Immature natural killer cell (primary cell): ENCODE measurements at regions not wholly inside any gene's neighbourhood (a gene's known extent, or its start where the extent isn't known, plus 50 kb on each side); places are given as distances from the start of the nearest gene placed in this dataset.

Source experiments
- DNase-seq, 3 donors: peaks; one replicate each; pipeline ENCODE4 v3.0.0; 2022; ENCODE audit warnings: mixed read lengths in 1 of 3
- H3K27ac Mint-ChIP-seq, 6 donors: one replicate each; pipeline ENCODE4 v1.8.0; 2020; ENCODE audit warnings: mixed read lengths in 6 of 6, mild to moderate bottlenecking in 5 of 6, inconsistent platforms in 4 of 6, moderate library complexity in 3 of 6
- H3K27me3 Mint-ChIP-seq, 3 donors: one replicate each; pipeline ENCODE4 v1.8.0; 2020 to 2021; ENCODE audit warnings: low read depth in 3 of 3, mild to moderate bottlenecking in 3 of 3, mixed read lengths in 3 of 3, moderate library complexity in 3 of 3, inconsistent platforms in 1 of 3
- H3K36me3 Mint-ChIP-seq, 3 donors: one replicate each; pipeline ENCODE4 v1.8.0; 2020; ENCODE audit warnings: mixed read lengths in 3 of 3, inconsistent platforms in 2 of 3, mild to moderate bottlenecking in 2 of 3
- H3K4me1 Mint-ChIP-seq, 2 donors: one replicate each; pipeline ENCODE4 v1.8.0; 2020; ENCODE audit warnings: inconsistent platforms in 2 of 2, mild to moderate bottlenecking in 2 of 2, mixed read lengths in 2 of 2, moderate library complexity in 1 of 2
- H3K4me3 Mint-ChIP-seq, 5 donors: one replicate each; pipeline ENCODE4 v1.8.0; 2020; ENCODE audit warnings: mild to moderate bottlenecking in 5 of 5, mixed read lengths in 5 of 5, inconsistent platforms in 3 of 5, moderate library complexity in 3 of 5
- H3K9me3 Mint-ChIP-seq, 6 donors: one replicate each; pipeline ENCODE4 v1.8.0; 2020; ENCODE audit warnings: mild to moderate bottlenecking in 6 of 6, mixed read lengths in 6 of 6, inconsistent platforms in 4 of 6, moderate library complexity in 3 of 6

GRCh38 chr22:46092670-46093410 lies 57.5 kb upstream of the PPARA start:
- Mint-ChIP-seq H3K9me3 (no peaks in the 10 kb centered on the region), H3K36me3 (no peaks in the 10 kb centered on the region), H3K27me3 (peaks cover 0 to 4% (median 0%) of the 10 kb centered on the region in 3 donors), H3K27ac (no peak overlapping the region), H3K4me3 (no peak overlapping the region), H3K4me1 (peaks cover 0 to 2% of the 10 kb centered on the region in 2 donors)
- no peak for DNase-seq

GRCh38 chr22:46093796-46094195 lies 56.5 kb upstream of the PPARA start:
- Mint-ChIP-seq H3K4me1 (peaks cover 0 to 2% of the 10 kb centered on the region in 2 donors), H3K9me3 (no peaks in the 10 kb centered on the region), H3K36me3 (no peaks in the 10 kb centered on the region), H3K4me3 (no peak overlapping the region), H3K27me3 (peaks cover 0 to 4% (median 0%) of the 10 kb centered on the region in 3 donors), H3K27ac (no peak overlapping the region)
- DNase-seq, result no peak

GRCh38 chr22:46094676-46095075 lies 55.6 kb upstream of the PPARA start:
- no peak for DNase-seq
- Mint-ChIP-seq H3K27ac (no peak overlapping the region), H3K27me3 (peaks cover 0 to 4% (median 0%) of the 10 kb centered on the region in 3 donors), H3K9me3 (no peaks in the 10 kb centered on the region), H3K4me3 (no peak overlapping the region), H3K4me1 (peaks cover 0 to 2% of the 10 kb centered on the region in 2 donors), H3K36me3 (no peaks in the 10 kb centered on the region)

GRCh38 chr22:46096051-46096450 lies 54.3 kb upstream of the PPARA start:
- H3K27ac Mint-ChIP-seq, result no peak overlapping the region
- H3K4me3 Mint-ChIP-seq, result no peak overlapping the region
- no peaks in the 10 kb centered on the region for H3K9me3 Mint-ChIP-seq
- peaks cover 0 to 4% (median 0%) of the 10 kb centered on the region in 3 donors for H3K27me3 Mint-ChIP-seq
- DNase-seq, result no peak
- H3K4me1 Mint-ChIP-seq, result peaks cover 0 to 2% of the 10 kb centered on the region in 2 donors
- H3K36me3 Mint-ChIP-seq, result no peaks in the 10 kb centered on the region

- Mint-ChIP-seq H3K4me3 (no peak overlapping the region), H3K9me3 (no peaks in the 10 kb centered on the region), H3K36me3 (no peaks in the 10 kb centered on the region), H3K4me1 (peaks cover 0 to 2% of the 10 kb centered on the region in 2 donors), H3K27ac (no peak overlapping the region), H3K27me3 (peaks cover 0 to 4% (median 0%) of the 10 kb centered on the region in 3 donors)
- DNase-seq, result no peak
Measured at GRCh38 chr22:46096706-46097230, 53.6 kb upstream of the PPARA start.

- H3K4me3 Mint-ChIP-seq, result no peak overlapping the region
- H3K36me3 Mint-ChIP-seq, result no peaks in the 10 kb centered on the region
- H3K9me3 Mint-ChIP-seq, result no peaks in the 10 kb centered on the region
- peaks cover 0 to 2% of the 10 kb centered on the region in 2 donors for H3K4me1 Mint-ChIP-seq
- peaks cover 0 to 2% (median 0%) of the 10 kb centered on the region in 3 donors for H3K27me3 Mint-ChIP-seq
- no peak for DNase-seq
- H3K27ac Mint-ChIP-seq, result no peak overlapping the region
Measured at GRCh38 chr22:46097268-46097900, 52.9 kb upstream of the PPARA start.

GRCh38 chr22:46098525-46099475 lies 51.5 kb upstream of the PPARA start:
- no peaks in the 10 kb centered on the region for H3K36me3 Mint-ChIP-seq
- no peak overlapping the region for H3K4me3 Mint-ChIP-seq
- H3K27me3 Mint-ChIP-seq, result peaks cover 0 to 2% (median 0%) of the 10 kb centered on the region in 3 donors
- H3K9me3 Mint-ChIP-seq, result no peaks in the 10 kb centered on the region
- DNase-seq, result no peak
- peaks cover 0 to 2% of the 10 kb centered on the region in 2 donors for H3K4me1 Mint-ChIP-seq
- no peak overlapping the region for H3K27ac Mint-ChIP-seq

GRCh38 chr22:46099740-46100139 lies 50.6 kb upstream of the PPARA start:
- Mint-ChIP-seq H3K9me3 (no peaks in the 10 kb centered on the region), H3K27ac (no peak overlapping the region), H3K36me3 (no peaks in the 10 kb centered on the region), H3K4me1 (peaks cover 0 to 2% of the 10 kb centered on the region in 2 donors), H3K27me3 (no peaks in the 10 kb centered on the region), H3K4me3 (no peak overlapping the region)
- no peak for DNase-seq

- H3K27me3 Mint-ChIP-seq, result no peaks in the 10 kb centered on the region
- no peak overlapping the region for H3K27ac Mint-ChIP-seq
- no peaks in the 10 kb centered on the region for H3K9me3 Mint-ChIP-seq
- H3K4me3 Mint-ChIP-seq, result no peak overlapping the region
- DNase-seq, result no peak
- H3K36me3 Mint-ChIP-seq, result no peaks in the 10 kb centered on the region
- peaks cover 0 to 2% of the 10 kb centered on the region in 2 donors for H3K4me1 Mint-ChIP-seq
Measured at GRCh38 chr22:46100401-46101105, 49.8 kb upstream of the PPARA start.
